Mesendoderm (in vitro differentiated cells): ENCODE measurements at regions not wholly inside any gene's neighbourhood (a gene's known extent, or its start where the extent isn't known, plus 50 kb on each side); places are given as distances from the start of the nearest gene placed in this dataset.
A peak's percentile ranks its signal among the peaks of the same experiment; 100 is the strongest.

ENCODE experiments used
- DNase-seq: peaks from one replicate; pipeline ENCODE4 v3.0.0; 2013
- H2AK5ac ChIP-seq: 2 replicates; pipeline ENCODE4 v1.6.1; 2013; ENCODE audit warnings: low read length, inconsistent platforms
- H2BK120ac ChIP-seq: 2 replicates; pipeline ENCODE4 v1.6.1; 2013; ENCODE audit warnings: low read depth, mild to moderate bottlenecking, low read length, moderate library complexity, mixed read lengths
- H2BK15ac ChIP-seq: replicated peaks from 2 replicates; pipeline ENCODE4 v1.6.1; 2013; ENCODE audit warnings: low read depth, mild to moderate bottlenecking, moderate library complexity
- H2BK5ac ChIP-seq: 2 replicates; pipeline ENCODE4 v1.6.1; 2013; ENCODE audit warnings: low read length, inconsistent platforms
- H3K18ac ChIP-seq: 2 replicates; pipeline ENCODE4 v1.6.1; 2013; ENCODE audit warnings: mild to moderate bottlenecking, low read length, mixed read lengths
- H3K23ac ChIP-seq: one replicate; pipeline ENCODE4 v1.6.1; 2013; ENCODE audit warnings: low read length
- H3K27ac ChIP-seq: 2 replicates; pipeline ENCODE4 v1.5.1; 2013; ENCODE audit warnings: low read depth, mild to moderate bottlenecking, inconsistent platforms, low read length, moderate library complexity
- H3K27me3 ChIP-seq: 2 replicates; pipeline ENCODE4 v1.6.1; 2013; ENCODE audit warnings: low read length, control low read depth, mild to moderate bottlenecking, inconsistent platforms; ENCODE audit not compliant: insufficient read depth, poor library complexity
- H3K36me3 ChIP-seq: 2 replicates; pipeline ENCODE4 v1.6.1; 2013; ENCODE audit warnings: low read length, inconsistent platforms; ENCODE audit not compliant: control insufficient read depth, insufficient read depth
- H3K4ac ChIP-seq: one replicate; pipeline ENCODE4 v1.6.1; 2013; ENCODE audit warnings: low read depth, mild to moderate bottlenecking, low read length, moderate library complexity
- H3K4me1 ChIP-seq: 2 replicates; pipeline ENCODE4 v1.6.1; 2013; ENCODE audit warnings: low read depth, low read length, inconsistent platforms; ENCODE audit not compliant: control insufficient read depth
- H3K4me2 ChIP-seq: 2 replicates; pipeline ENCODE4 v1.6.1; 2013; ENCODE audit warnings: low read length
- H3K4me3 ChIP-seq: 2 replicates; pipeline ENCODE4 v1.5.1; 2013; ENCODE audit warnings: mild to moderate bottlenecking, low read length
- H3K56ac ChIP-seq: one replicate; pipeline ENCODE4 v1.6.1; 2013; ENCODE audit warnings: low read length
- H3K79me1 ChIP-seq: 2 replicates; pipeline ENCODE4 v1.6.1; 2013; ENCODE audit warnings: low read length, inconsistent platforms
- H3K79me2 ChIP-seq: 2 replicates; pipeline ENCODE4 v1.6.1; 2013; ENCODE audit warnings: mild to moderate bottlenecking, low read length; ENCODE audit not compliant: control insufficient read depth, insufficient read depth
- H3K9ac ChIP-seq: 2 replicates; pipeline ENCODE4 v1.6.1; 2013; ENCODE audit warnings: low read length, inconsistent platforms
- H4K5ac ChIP-seq: one replicate; pipeline ENCODE4 v1.6.1; 2013; ENCODE audit warnings: low read length
- H4K8ac ChIP-seq: one replicate; pipeline ENCODE4 v1.6.1; 2013; ENCODE audit warnings: low read depth, mild to moderate bottlenecking, control low read depth, low read length, moderate library complexity
- WGBS: extraction: QIAGEN DNeasy Blood & Tissue Kit; methylation state at CpG from one replicate; pipeline ENCODE4 v1.1.7; 2013; ENCODE audit warnings: low lambda C conversion rate, missing lambda C conversion rate; ENCODE audit not compliant: insufficient coverage; ENCODE audit errors: extremely low coverage; 5-methylcytosine and 5-hydroxymethylcytosine counted together

DNA sequence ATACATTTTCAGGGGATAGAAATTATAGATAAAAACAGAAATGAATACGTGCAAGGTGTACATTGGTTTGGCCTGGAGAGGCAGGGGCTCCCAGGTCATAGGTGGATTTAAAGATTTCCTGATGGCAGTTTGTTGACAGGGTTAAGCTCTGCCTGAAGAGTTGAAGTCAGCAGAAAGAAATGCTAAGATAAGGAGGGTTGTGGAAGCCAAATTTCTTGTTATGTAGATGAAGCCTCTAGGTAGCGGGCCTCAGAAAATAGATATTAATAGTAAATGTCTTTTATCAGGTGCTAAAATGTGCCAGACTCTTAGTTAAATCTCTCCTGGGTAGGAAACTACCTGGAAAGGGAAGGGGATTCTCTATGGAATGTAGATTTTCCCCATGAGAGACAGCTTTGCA, 188.8 kb downstream of the CDH26 start:
- Histone ChIP-seq H3K27me3 (no peaks in the 10 kb centered on the region), H3K4me2 (no peak overlapping the region), H3K27ac (peak overlapping the region; percentile 73), H3K79me1 (no peaks in the 10 kb centered on the region), H3K4ac (no peak overlapping the region), H3K18ac (peak overlapping the region; percentile 80), H3K23ac (no peak overlapping the region), H4K5ac (no peak overlapping the region), H3K4me3 (no peak overlapping the region), H2BK120ac (peak overlapping the region; percentile 84), H3K9ac (no peak overlapping the region), H4K8ac (no peak overlapping the region), H2BK15ac (no peak overlapping the region), H3K79me2 (no peaks in the 10 kb centered on the region), H3K36me3 (no peaks in the 10 kb centered on the region), H2AK5ac (no peak overlapping the region), H2BK5ac (no peak overlapping the region), H3K56ac (no peak overlapping the region), H3K4me1 (peaks cover 23% of the 10 kb centered on the region)
- WGBS, result no CpG with 5 or more reads among the region's 2 CpGs
- DNase-seq, result no peak

DNA sequence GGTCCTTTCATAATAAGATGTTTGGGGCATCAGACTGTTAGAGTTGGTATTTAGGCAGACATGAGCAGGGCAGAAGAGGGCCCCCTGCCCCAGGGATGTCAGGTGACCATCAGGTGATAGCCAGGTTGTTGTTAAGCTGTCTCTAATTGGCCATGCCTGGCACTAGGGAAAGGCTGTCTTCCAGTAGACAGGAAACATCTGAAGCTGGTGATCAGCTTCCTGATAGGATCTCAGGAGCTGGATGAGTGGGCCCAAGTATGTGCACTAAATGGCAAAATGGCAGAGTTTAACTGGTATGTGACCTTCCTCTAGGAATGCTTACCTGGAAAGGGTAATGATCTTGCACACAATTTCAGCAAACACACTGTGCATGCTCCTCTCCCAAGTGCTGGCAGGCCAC, 190.7 kb downstream of the CDH26 start:
- Histone ChIP-seq H3K56ac (no peak overlapping the region), H4K8ac (no peak overlapping the region), H3K4me2 (no peak overlapping the region), H3K27me3 (no peaks in the 10 kb centered on the region), H3K4ac (no peak overlapping the region), H4K5ac (no peak overlapping the region), H2BK120ac (no peak overlapping the region), H2BK15ac (no peak overlapping the region), H2BK5ac (no peak overlapping the region), H3K79me2 (no peaks in the 10 kb centered on the region), H3K23ac (no peak overlapping the region), H3K18ac (no peak overlapping the region), H3K9ac (no peak overlapping the region), H3K27ac (no peak overlapping the region), H2AK5ac (no peak overlapping the region), H3K36me3 (no peaks in the 10 kb centered on the region), H3K79me1 (no peaks in the 10 kb centered on the region), H3K4me1 (peaks cover 18% of the 10 kb centered on the region), H3K4me3 (no peak overlapping the region)
- DNase-seq, result no peak

DNA sequence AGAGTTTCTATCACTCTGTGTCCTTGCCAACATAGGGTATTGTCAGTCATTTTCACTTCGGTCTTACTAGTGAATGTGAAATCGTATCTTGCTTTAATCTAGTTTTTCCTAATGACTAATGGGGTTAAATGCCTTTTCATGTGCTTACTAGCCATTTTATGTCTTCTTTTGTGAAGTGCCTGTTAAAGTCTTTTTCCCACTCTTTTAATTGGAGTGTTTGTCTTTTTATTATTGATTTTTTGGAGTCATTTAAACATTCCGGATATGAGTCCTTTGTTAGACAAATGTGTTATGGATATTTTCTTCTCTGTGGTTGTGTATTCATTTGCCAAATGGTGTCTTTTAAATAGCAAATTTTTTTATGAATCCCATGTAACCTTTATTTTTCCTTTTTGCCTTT, 194.6 kb downstream of the CDH26 start:
- Histone ChIP-seq H3K4me1 (no peaks in the 10 kb centered on the region), H2BK120ac (no peak overlapping the region), H3K18ac (no peak overlapping the region), H3K4me3 (no peak overlapping the region), H3K27ac (no peak overlapping the region), H2BK15ac (no peak overlapping the region), H3K9ac (no peak overlapping the region), H4K8ac (no peak overlapping the region), H3K56ac (no peak overlapping the region), H4K5ac (no peak overlapping the region), H3K79me1 (no peaks in the 10 kb centered on the region), H3K36me3 (no peaks in the 10 kb centered on the region), H3K23ac (no peak overlapping the region), H3K4ac (no peak overlapping the region), H2AK5ac (no peak overlapping the region), H2BK5ac (no peak overlapping the region), H3K4me2 (no peak overlapping the region), H3K79me2 (no peaks in the 10 kb centered on the region), H3K27me3 (no peaks in the 10 kb centered on the region)
- no CpG with 5 or more reads among the region's 3 CpGs for WGBS
- DNase-seq, result no peak

DNA sequence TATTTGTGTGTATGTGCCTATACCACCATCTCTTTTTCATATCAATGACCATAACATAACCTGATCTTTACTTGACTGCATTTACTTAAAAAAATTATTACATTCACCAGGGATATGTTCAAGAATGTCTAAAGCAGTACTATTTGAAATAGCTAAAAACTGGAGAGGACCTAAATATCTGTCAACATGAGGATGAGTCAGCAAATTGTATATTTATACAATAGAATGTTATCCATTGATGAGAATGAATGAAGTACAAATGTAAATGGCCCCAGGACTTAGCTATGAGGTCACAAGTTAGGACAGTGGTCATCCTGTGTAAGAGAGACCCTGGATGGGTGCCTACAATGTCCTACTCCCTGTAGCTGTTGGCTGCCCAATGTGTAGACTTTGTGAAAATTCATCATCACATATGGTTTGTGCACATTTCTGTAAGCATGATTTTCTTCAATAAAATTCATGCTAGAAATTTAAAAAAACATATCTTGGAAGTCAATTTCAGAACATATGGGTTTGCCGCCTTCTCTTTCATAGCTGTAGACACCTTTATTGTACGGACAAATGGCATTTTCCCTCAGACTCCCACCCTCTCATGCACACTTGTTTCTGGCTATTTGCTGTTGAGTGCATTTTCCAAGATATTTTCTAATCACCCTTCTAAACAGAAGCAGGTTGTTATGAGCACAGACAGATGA, 202.4 kb downstream of the CDH26 start:
- H4K5ac ChIP-seq, result no peak overlapping the region
- H3K79me1 ChIP-seq, result no peaks in the 10 kb centered on the region
- DNase-seq, result no peak
- no peak overlapping the region for H3K9ac ChIP-seq
- H3K27ac ChIP-seq, result no peak overlapping the region
- WGBS, result no CpG with 5 or more reads among the region's 2 CpGs
- H3K79me2 ChIP-seq, result no peaks in the 10 kb centered on the region
- H3K56ac ChIP-seq, result no peak overlapping the region
- H4K8ac ChIP-seq, result no peak overlapping the region
- no peak overlapping the region for H3K4me2 ChIP-seq
- no peak overlapping the region for H3K23ac ChIP-seq
- no peaks in the 10 kb centered on the region for H3K27me3 ChIP-seq
- no peak overlapping the region for H3K4ac ChIP-seq
- no peak overlapping the region for H2BK15ac ChIP-seq
- no peak overlapping the region for H2BK5ac ChIP-seq
- H2BK120ac ChIP-seq, result no peak overlapping the region
- H3K18ac ChIP-seq, result no peak overlapping the region
- H3K36me3 ChIP-seq, result no peaks in the 10 kb centered on the region
- no peak overlapping the region for H3K4me3 ChIP-seq
- H2AK5ac ChIP-seq, result no peak overlapping the region
- H3K4me1 ChIP-seq, result no peaks in the 10 kb centered on the region

DNA sequence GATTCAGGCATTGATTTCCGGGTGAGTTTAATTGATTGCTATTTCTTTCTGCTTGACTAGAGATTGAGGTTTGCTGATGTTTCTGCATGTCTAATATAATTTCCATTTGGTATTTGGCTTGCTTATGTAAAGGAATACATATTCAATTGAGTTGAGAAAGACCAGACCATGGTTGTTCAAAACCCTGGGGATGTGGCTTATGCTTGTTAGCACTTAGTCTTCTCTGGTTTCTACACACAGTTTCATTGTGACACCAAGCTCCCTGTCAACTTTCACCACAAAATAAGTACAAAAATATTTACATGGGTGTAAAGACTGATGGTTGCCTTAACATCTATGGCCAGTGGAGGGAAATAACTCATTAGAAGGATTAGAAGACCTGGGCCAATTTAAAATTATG, 209.6 kb downstream of the CDH26 start:
- DNase-seq, result no peak
- Histone ChIP-seq H3K56ac (no peak overlapping the region), H3K4me2 (no peak overlapping the region), H2BK15ac (no peak overlapping the region), H3K4ac (no peak overlapping the region), H3K4me1 (no peaks in the 10 kb centered on the region), H3K4me3 (no peak overlapping the region), H2AK5ac (no peak overlapping the region), H3K27me3 (no peaks in the 10 kb centered on the region), H3K79me1 (no peaks in the 10 kb centered on the region), H2BK120ac (no peak overlapping the region), H4K5ac (no peak overlapping the region), H3K79me2 (no peaks in the 10 kb centered on the region), H3K27ac (no peak overlapping the region), H3K23ac (no peak overlapping the region), H2BK5ac (no peak overlapping the region), H3K9ac (no peak overlapping the region), H3K18ac (no peak overlapping the region), H3K36me3 (no peaks in the 10 kb centered on the region), H4K8ac (no peak overlapping the region)
- no CpG with 5 or more reads among the region's 1 CpG for WGBS

DNA sequence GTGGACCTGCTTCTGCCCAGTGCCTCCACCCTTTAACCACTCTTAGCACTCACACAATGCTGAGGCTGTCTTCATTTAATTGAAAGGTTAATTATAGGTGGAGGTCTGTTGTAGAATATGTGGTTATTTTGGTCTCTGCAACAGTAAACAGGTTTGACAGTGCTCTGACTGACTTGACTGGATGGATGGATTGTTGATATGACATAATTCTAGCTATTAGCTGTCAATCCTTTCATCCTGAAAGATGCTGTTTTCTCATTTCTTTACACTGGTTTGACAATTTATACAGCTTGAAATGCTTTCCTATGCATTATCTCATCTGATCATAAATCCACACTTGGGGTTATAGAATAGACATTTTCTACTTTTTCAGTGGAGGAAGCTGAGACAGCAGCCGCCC, 210.7 kb downstream of the CDH26 start:
- no peak overlapping the region for H3K18ac ChIP-seq
- H4K8ac ChIP-seq, result no peak overlapping the region
- no peak overlapping the region for H3K56ac ChIP-seq
- H3K79me2 ChIP-seq, result no peaks in the 10 kb centered on the region
- H3K9ac ChIP-seq, result no peak overlapping the region
- H2BK15ac ChIP-seq, result no peak overlapping the region
- no peaks in the 10 kb centered on the region for H3K27me3 ChIP-seq
- no peak overlapping the region for H2BK5ac ChIP-seq
- H2BK120ac ChIP-seq, result no peak overlapping the region
- H4K5ac ChIP-seq, result no peak overlapping the region
- H3K4me2 ChIP-seq, result no peak overlapping the region
- H3K4me1 ChIP-seq, result no peaks in the 10 kb centered on the region
- no peak overlapping the region for H3K4ac ChIP-seq
- no peaks in the 10 kb centered on the region for H3K36me3 ChIP-seq
- H3K23ac ChIP-seq, result no peak overlapping the region
- no peak overlapping the region for H2AK5ac ChIP-seq
- no CpG with 5 or more reads among the region's 1 CpG for WGBS
- H3K27ac ChIP-seq, result no peak overlapping the region
- no peak for DNase-seq
- no peak overlapping the region for H3K4me3 ChIP-seq
- no peaks in the 10 kb centered on the region for H3K79me1 ChIP-seq
